H1 (cell line): ENCODE measurements at regions not wholly inside any gene's neighbourhood (a gene's known extent, or its start where the extent isn't known, plus 50 kb on each side); places are given as distances from the start of the nearest gene placed in this dataset.

ENCODE experiments used
- CTCF ChIA-PET: fragments of 300-600 bp; sonication (Branson Sonifier 250); formaldehyde crosslinking; loops from one replicate; lab custom pipeline; 2021; ENCODE audit not compliant: partially characterized antibody; lab: Charles Lee
- POLR2A ChIA-PET: fragments of 300-600 bp; sonication (Branson Sonifier 250); formaldehyde crosslinking; loops from one replicate; lab custom pipeline; 2021; ENCODE audit warnings: inconsistent platforms; ENCODE audit not compliant: partially characterized antibody; lab: Charles Lee
- DNase-seq, 2 experiments: peaks; one replicate each; pipeline versions ENCODE4 v3.0.0 to v3.0.0-alpha.2; 2010 to 2022; ENCODE audit warnings: low spot score in 2 of 2, low read depth in 1 of 2, mixed read lengths in 1 of 2
- FAIRE-seq: peaks from 2 replicates; lab custom pipeline; 2011; peaks lifted over from hg19 to GRCh38; lab: Jason Lieb, UNC
- H2AFZ ChIP-seq: 2 replicates; pipeline ENCODE4 v1.8.1; 2012; ENCODE audit warnings: low read length, inconsistent platforms
- H2AK5ac ChIP-seq: 2 replicates; pipeline ENCODE4 v1.6.1; 2013; ENCODE audit warnings: low read depth, low read length
- H2BK120ac ChIP-seq: replicated peaks from 2 replicates; pipeline ENCODE3; 2013; ENCODE audit warnings: low read depth, low read length, inconsistent platforms
- H2BK12ac ChIP-seq: 2 replicates; pipeline ENCODE4 v1.6.1; 2013; ENCODE audit warnings: low read depth, low read length
- H2BK15ac ChIP-seq: 2 replicates; pipeline ENCODE4 v1.6.1; 2013; ENCODE audit warnings: low read length
- H2BK20ac ChIP-seq: 2 replicates; pipeline ENCODE4 v1.6.1; 2013; ENCODE audit warnings: low read length
- H2BK5ac ChIP-seq: 2 replicates; pipeline ENCODE4 v1.6.1; 2013; ENCODE audit warnings: low read depth, low read length
- H3K14ac ChIP-seq: 2 replicates; pipeline ENCODE4 v1.6.1; 2013; ENCODE audit warnings: inconsistent platforms; ENCODE audit not compliant: insufficient read length
- H3K18ac ChIP-seq: 2 replicates; pipeline ENCODE4 v1.6.1; 2013; ENCODE audit warnings: low read length; ENCODE audit errors: extremely low read depth
- H3K23ac ChIP-seq: 2 replicates; pipeline ENCODE4 v1.6.1; 2013; ENCODE audit warnings: inconsistent platforms; ENCODE audit not compliant: insufficient read length
- H3K23me2 ChIP-seq: 2 replicates; pipeline ENCODE4 v1.6.1; 2013; ENCODE audit warnings: low read depth, low read length
- H3K27ac ChIP-seq: 2 replicates; pipeline ENCODE4 v1.6.1; 2011; ENCODE audit warnings: low read depth, low read length, inconsistent platforms
- H3K27me3 ChIP-seq, 4 experiments: replicated peaks in 1 of 4; 1 replicate in 1 of 4; 2 replicates in 3 of 4; pipeline versions ENCODE4 v1.6.1 to v1.8.1; 2011 to 2013; ENCODE audit warnings: low read length in 3 of 4, mild to moderate bottlenecking in 3 of 4, inconsistent platforms in 2 of 4, mixed read lengths in 2 of 4, moderate library complexity in 1 of 4; ENCODE audit not compliant: control insufficient read depth in 3 of 4, insufficient read depth in 3 of 4; ENCODE audit errors: extremely low read depth in 1 of 4
- H3K36me3 ChIP-seq, 4 experiments: 2 replicates each; pipeline versions ENCODE4 v1.6.1 to v1.8.1; 2011 to 2013; ENCODE audit warnings: mild to moderate bottlenecking in 4 of 4, low read length in 3 of 4, moderate library complexity in 2 of 4, control low read depth in 1 of 4, inconsistent platforms in 1 of 4; ENCODE audit not compliant: insufficient read depth in 4 of 4, control insufficient read depth in 2 of 4
- H3K4ac ChIP-seq: replicated peaks from 2 replicates; pipeline ENCODE3; 2013; ENCODE audit warnings: low read length, low read depth, mixed read lengths, inconsistent platforms; ENCODE audit not compliant: insufficient read length
- H3K4me1 ChIP-seq, 4 experiments: replicated peaks in 1 of 4; 1 replicate in 1 of 4; 2 replicates in 3 of 4; pipeline versions ENCODE4 v1.6.1 to v1.8.1; 2011 to 2013; ENCODE audit warnings: low read length in 3 of 4, inconsistent platforms in 2 of 4, mixed read lengths in 1 of 4; ENCODE audit not compliant: insufficient read depth in 4 of 4, control insufficient read depth in 3 of 4
- H3K4me2 ChIP-seq, 2 experiments: 2 replicates each; pipeline versions ENCODE4 v1.6.1 to v1.8.1; 2011 to 2013; ENCODE audit warnings: low read depth in 2 of 2, low read length in 2 of 2, control low read depth in 1 of 2, inconsistent platforms in 1 of 2, mild to moderate bottlenecking in 1 of 2; ENCODE audit not compliant: insufficient read depth in 1 of 2
- H3K4me3 ChIP-seq, 4 experiments: fragments of 200-600, 300-600 bp in 1 of 4; sonication (generic), shearing (Covaris generic), sonication (Bioruptor Twin) in 1 of 4; 2 replicates each; pipeline versions ENCODE4 v1.5.1 to v1.8.1; 2011 to 2016; ENCODE audit warnings: low read length in 4 of 4, low read depth in 3 of 4, control low read depth in 2 of 4, inconsistent platforms in 2 of 4, mild to moderate bottlenecking in 2 of 4, mixed read lengths in 1 of 4, moderate library complexity in 1 of 4; ENCODE audit not compliant: insufficient read depth in 2 of 4; ENCODE audit errors: extremely low read depth in 1 of 4
- H3K56ac ChIP-seq: replicated peaks from 2 replicates; pipeline ENCODE3; 2013; ENCODE audit warnings: low read depth, mild to moderate bottlenecking, mixed read lengths, low read length, inconsistent platforms; ENCODE audit not compliant: insufficient read length
- H3K79me1 ChIP-seq: 2 replicates; pipeline ENCODE4 v1.6.1; 2013; ENCODE audit warnings: low read depth, low read length, control low read depth
- H3K79me2 ChIP-seq, 2 experiments: 2 replicates each; pipeline versions ENCODE4 v1.6.1 to v1.8.1; 2012 to 2013; ENCODE audit warnings: low read length in 2 of 2, mild to moderate bottlenecking in 2 of 2, inconsistent platforms in 1 of 2; ENCODE audit not compliant: insufficient read depth in 2 of 2, control insufficient read depth in 1 of 2
- H3K9ac ChIP-seq, 4 experiments: replicated peaks in 1 of 4; 1 replicate in 1 of 4; 2 replicates in 3 of 4; pipeline versions ENCODE4 v1.6.1 to v1.8.1; 2011 to 2013; ENCODE audit warnings: low read depth in 3 of 4, low read length in 3 of 4, control low read depth in 2 of 4, mild to moderate bottlenecking in 2 of 4, moderate library complexity in 2 of 4, inconsistent platforms in 1 of 4; ENCODE audit errors: extremely low read depth in 1 of 4
- H3K9me3 ChIP-seq, 2 experiments: 2 replicates each; pipeline versions ENCODE4 v1.6.1 to v1.8.1; 2012 to 2013; ENCODE audit warnings: mild to moderate bottlenecking in 2 of 2, moderate library complexity in 2 of 2, control low read depth in 1 of 2, inconsistent platforms in 1 of 2, low read depth in 1 of 2, low read length in 1 of 2, mixed read lengths in 1 of 2; ENCODE audit not compliant: insufficient read depth in 2 of 2
- H4K20me1 ChIP-seq, 2 experiments: replicated peaks in 1 of 2; 2 replicates each; pipeline versions ENCODE3 to v1.8.1; 2011 to 2013; ENCODE audit warnings: inconsistent platforms in 2 of 2, low read length in 2 of 2, mild to moderate bottlenecking in 1 of 2; ENCODE audit not compliant: insufficient read depth in 2 of 2, control insufficient read depth in 1 of 2
- H4K5ac ChIP-seq: 2 replicates; pipeline ENCODE4 v1.6.1; 2013; ENCODE audit warnings: low read length, low read depth, mixed read lengths, inconsistent platforms; ENCODE audit not compliant: insufficient read length
- H4K8ac ChIP-seq: 2 replicates; pipeline ENCODE4 v1.8.0; 2013; ENCODE audit warnings: mild to moderate bottlenecking, moderate library complexity, low read length, inconsistent platforms; ENCODE audit not compliant: insufficient read depth; ENCODE audit errors: extremely low read depth
- H4K91ac ChIP-seq: replicated peaks from 2 replicates; pipeline ENCODE3; 2013; ENCODE audit warnings: low read length, mixed read lengths, inconsistent platforms; ENCODE audit not compliant: insufficient read length
- BRCA1 ChIP-seq: IDR thresholded peaks from 2 replicates; pipeline ENCODE4 v1.6.1; 2012; ENCODE audit warnings: low read depth, low read length, improper control_type of control experiment
- CHD1 ChIP-seq: IDR thresholded peaks from 2 replicates; pipeline ENCODE4 v1.6.1; 2012; ENCODE audit warnings: low read depth, low read length, improper control_type of control experiment
- CREB1 ChIP-seq: IDR thresholded peaks from 2 replicates; pipeline ENCODE4 v1.6.1; 2012; ENCODE audit warnings: inconsistent platforms
- GABPA ChIP-seq: IDR thresholded peaks from 2 replicates; pipeline ENCODE4 v1.6.1; 2011; ENCODE audit warnings: mild to moderate bottlenecking, low read length, moderate library complexity, borderline replicate concordance; ENCODE audit not compliant: insufficient read depth
- HDAC2 ChIP-seq, 2 experiments: fragments of 300-600 bp in 1 of 2; sonication (generic) in 1 of 2; IDR thresholded peaks; 2 replicates each; pipeline ENCODE4 v1.6.1; 2011 to 2012; ENCODE audit warnings: low read depth in 2 of 2, low read length in 2 of 2, mild to moderate bottlenecking in 2 of 2, moderate library complexity in 2 of 2, borderline replicate concordance in 1 of 2, inconsistent platforms in 1 of 2
- PHF8 ChIP-seq: fragments of 200-600 bp; sonication (generic); conservative IDR thresholded peaks from 2 replicates; pipeline ENCODE4 v1.7.1; 2012; ENCODE audit warnings: low read depth, mild to moderate bottlenecking, inconsistent platforms, low read length, moderate library complexity
- SAP30 ChIP-seq: fragments of 300-600 bp; sonication (generic); IDR thresholded peaks from 2 replicates; pipeline ENCODE4 v1.7.1; 2012; ENCODE audit warnings: low read length, moderate library complexity, mild to moderate bottlenecking, inconsistent platforms; ENCODE audit not compliant: insufficient read depth, insufficient replicate concordance
- SIN3A ChIP-seq, 2 experiments: IDR thresholded peaks in 1 of 2; conservative IDR thresholded peaks in 1 of 2; 2 replicates each; pipeline ENCODE4 v1.6.1; 2011 to 2012; ENCODE audit warnings: low read length in 2 of 2, improper control_type of control experiment in 1 of 2, low read depth in 1 of 2, mild to moderate bottlenecking in 1 of 2
- SUZ12 ChIP-seq: fragments of 200-600 bp; sonication (generic); IDR thresholded peaks from 2 replicates; pipeline ENCODE4 v1.6.1; 2012; ENCODE audit warnings: mild to moderate bottlenecking, inconsistent platforms, low read length, moderate library complexity, mixed read lengths
- TAF7 ChIP-seq: optimal IDR thresholded peaks from 2 replicates; pipeline ENCODE3; 2011; ENCODE audit warnings: low read depth, mild to moderate bottlenecking, inconsistent platforms, low read length, moderate library complexity, borderline replicate concordance
- WGBS, 2 experiments: shearing (Covaris generic) in 1 of 2; methylation state at CpG; one replicate each; pipeline versions ENCODE4 v1.1.6 to v1.1.7; 2013 to 2015; ENCODE audit warnings: low lambda C conversion rate in 2 of 2, mixed read lengths in 2 of 2, inconsistent platforms in 1 of 2, low coverage in 1 of 2, missing lambda C conversion rate in 1 of 2; ENCODE audit not compliant: insufficient replicate concordance in 2 of 2, insufficient coverage in 1 of 2, insufficient read length in 1 of 2; ENCODE audit errors: extremely low coverage in 1 of 2, missing lambda C conversion rate in 1 of 2; 5-methylcytosine and 5-hydroxymethylcytosine counted together

GRCh38 chr5:68709239-68709638 is 384.6 kb upstream of the SLC30A5 start:
- Histone ChIP-seq H3K27me3 (no peaks in the 10 kb centered on the region), H2BK15ac (no peak overlapping the region), H2BK120ac (no peak overlapping the region), H3K4me3 (no peak overlapping the region), H3K4me1 (no peaks in the 10 kb centered on the region), H4K91ac (no peak overlapping the region), H3K18ac (no peak overlapping the region), H4K20me1 (no peaks in the 10 kb centered on the region), H2BK5ac (no peak overlapping the region), H3K14ac (no peak overlapping the region), H3K9ac (no peak overlapping the region), H2BK20ac (no peak overlapping the region), H3K23me2 (no peaks in the 10 kb centered on the region), H3K79me1 (no peaks in the 10 kb centered on the region), H3K79me2 (no peaks in the 10 kb centered on the region), H3K56ac (no peak overlapping the region), H3K4me2 (no peak overlapping the region), H2AK5ac (no peak overlapping the region), H2AFZ (no peak overlapping the region), H4K5ac (no peak overlapping the region), H3K27ac (no peak overlapping the region), H2BK12ac (no peak overlapping the region), H4K8ac (no peak overlapping the region), H3K9me3 (no peaks in the 10 kb centered on the region), H3K36me3 (no peaks in the 10 kb centered on the region), H3K4ac (no peak overlapping the region)
- WGBS, 2 experiments, result 84% methylated on average over 2 of the region's 2 CpGs; no CpG with 5 or more reads in 1 of the 2 experiments
- POLR2A ChIA-PET, result no interaction called here
- CTCF ChIA-PET, result interaction anchor here (0.6 to 1.2 kb wide), 3 partner anchors 12 to 423 kb away, joined by 3 to 4 read pairs (median 3); no protein-coding TSS in a partner anchor
- FAIRE-seq, result no peak
- TF ChIP-seq BRCA1 (no peak), CHD1 (no peak), CREB1 (no peak), PHF8 (no peak), SUZ12 (no peak), SIN3A (conservative IDR thresholded peaks at IDR 0.05 in 1 of 2, IDR thresholded peaks at IDR 0.05 in 1 of 2; ENCODE audit: low read depth in 1 of 2, low read length in 2 of 2) (no peak), TAF7 (no peak), SAP30 (no peak), HDAC2 (IDR thresholded peaks at IDR 0.05; ENCODE audit: borderline replicate concordance in 1 of 2, low read depth in 2 of 2, low read length in 2 of 2) (no peak), GABPA (no peak)
- TF ChIP-seq, all 59 proteins: peak for 0
- no peak overlapping the region for H3K23ac ChIP-seq
- DNase-seq, result no peak
